H1 (cell line): ENCODE measurements at regions not wholly inside any gene's neighbourhood (a gene's known extent, or its start where the extent isn't known, plus 50 kb on each side); places are given as distances from the start of the nearest gene placed in this dataset.

Experiments
- ASH2L ChIP-seq: fragments of 200-600, 300-600 bp; sonication (generic); IDR thresholded peaks from one replicate; pipeline ENCODE4 v1.7.1; 2017; ENCODE audit warnings: low read length
- ATF3 ChIP-seq: IDR thresholded peaks from 2 replicates; pipeline ENCODE4 v1.6.1; 2011; ENCODE audit warnings: low read depth, mild to moderate bottlenecking, low read length; ENCODE audit not compliant: insufficient read depth
- BRCA1 ChIP-seq: IDR thresholded peaks from 2 replicates; pipeline ENCODE4 v1.6.1; 2012; ENCODE audit warnings: low read depth, low read length, improper control_type of control experiment
- CTCF ChIP-seq, 3 experiments: IDR thresholded peaks; 1 replicate in 2 of 3; 2 replicates in 1 of 3; pipeline versions ENCODE4 v1.5.1 to v1.6.1; 2011; ENCODE audit warnings: low read length in 3 of 3, mild to moderate bottlenecking in 3 of 3, inconsistent platforms in 2 of 3, low read depth in 1 of 3, moderate library complexity in 1 of 3; ENCODE audit not compliant: insufficient read depth in 1 of 3; ENCODE audit errors: control extremely low read depth in 1 of 3
- EP300 ChIP-seq, 2 experiments: IDR thresholded peaks; 1 replicate in 1 of 2; 2 replicates in 1 of 2; pipeline ENCODE4 v1.6.1; 2011 to 2012; ENCODE audit warnings: low read depth in 2 of 2, low read length in 2 of 2, mild to moderate bottlenecking in 2 of 2, borderline replicate concordance in 1 of 2, inconsistent platforms in 1 of 2, moderate library complexity in 1 of 2
- EZH2 ChIP-seq: fragments of 200-600 bp; sonication (generic); IDR thresholded peaks from 2 replicates; pipeline ENCODE4 v1.7.1; 2012; ENCODE audit warnings: low read depth, mild to moderate bottlenecking, moderate library complexity, low read length, inconsistent platforms; ENCODE audit not compliant: severe bottlenecking
- FOSL1 ChIP-seq: IDR thresholded peaks from 2 replicates; pipeline ENCODE4 v1.6.1; 2011; ENCODE audit warnings: mild to moderate bottlenecking, low read depth, low read length, moderate library complexity; ENCODE audit not compliant: insufficient read depth
- GABPA ChIP-seq: IDR thresholded peaks from 2 replicates; pipeline ENCODE4 v1.6.1; 2011; ENCODE audit warnings: mild to moderate bottlenecking, low read length, moderate library complexity, borderline replicate concordance; ENCODE audit not compliant: insufficient read depth
- POLR2A ChIP-seq, 2 experiments: IDR thresholded peaks; 1 replicate in 1 of 2; 2 replicates in 1 of 2; pipeline ENCODE4 v1.6.1; 2011; ENCODE audit warnings: low read depth in 2 of 2, low read length in 2 of 2, mild to moderate bottlenecking in 2 of 2; ENCODE audit errors: control extremely low read depth in 1 of 2
- POLR2AphosphoS5 ChIP-seq: IDR thresholded peaks from 2 replicates; pipeline ENCODE4 v1.6.1; 2011; ENCODE audit warnings: low read depth, low read length
- SP2 ChIP-seq: IDR thresholded peaks from 2 replicates; pipeline ENCODE4 v1.6.1; 2012; ENCODE audit warnings: mild to moderate bottlenecking, low read length, inconsistent platforms
- ZNF274 ChIP-seq: IDR thresholded peaks from 2 replicates; pipeline ENCODE4 v1.7.0; 2012; ENCODE audit warnings: low read length, borderline replicate concordance; ENCODE audit errors: extremely low read depth

GRCh38 chr2:220991972-220992371, 580.1 kb downstream of the EPHA4 start:
- TF ChIP-seq EZH2 (no peak), POLR2AphosphoS5 (no peak), CTCF (IDR thresholded peaks at IDR 0.05; ENCODE audit: control extremely low read depth in 1 of 3, insufficient read depth in 1 of 3, low read depth in 1 of 3, low read length in 3 of 3) (no peak), ASH2L (no peak), ZNF274 (no peak), ATF3 (no peak), FOSL1 (no peak), POLR2A (IDR thresholded peaks at IDR 0.05; ENCODE audit: control extremely low read depth in 1 of 2, low read depth in 2 of 2, low read length in 2 of 2) (no peak), EP300 (IDR thresholded peaks at IDR 0.05; ENCODE audit: borderline replicate concordance in 1 of 2, low read depth in 2 of 2, low read length in 2 of 2) (no peak), BRCA1 (no peak), SP2 (no peak), GABPA (no peak)
